Mucosa of stomach (tissue), 1 donor: ENCODE measurements at regions not wholly inside any gene's neighbourhood (a gene's known extent, or its start where the extent isn't known, plus 50 kb on each side); places are given as distances from the start of the nearest gene placed in this dataset.

Source experiments
- H3K27me3 ChIP-seq: one replicate; pipeline ENCODE4 v1.7.0; 2013; ENCODE audit warnings: mild to moderate bottlenecking, low read length; ENCODE audit not compliant: control insufficient read depth, insufficient read depth
- H3K36me3 ChIP-seq: one replicate; pipeline ENCODE4 v1.7.0; 2013; ENCODE audit warnings: low read length; ENCODE audit not compliant: control insufficient read depth, insufficient read depth
- H3K4me1 ChIP-seq: one replicate; pipeline ENCODE4 v1.7.0; 2013; ENCODE audit warnings: mild to moderate bottlenecking, low read length; ENCODE audit not compliant: control insufficient read depth, insufficient read depth
- H3K4me3 ChIP-seq: one replicate; pipeline ENCODE4 v1.7.0; 2013; ENCODE audit warnings: low read length
- H3K9ac ChIP-seq: one replicate; pipeline ENCODE4 v1.7.0; 2013; ENCODE audit warnings: mild to moderate bottlenecking, low read length, moderate library complexity
- H3K9me3 ChIP-seq: one replicate; pipeline ENCODE4 v1.7.0; 2013; ENCODE audit warnings: mild to moderate bottlenecking, low read length, moderate library complexity; ENCODE audit not compliant: control insufficient read depth
- donor health status: Pancreatic carcinoma.

DNA sequence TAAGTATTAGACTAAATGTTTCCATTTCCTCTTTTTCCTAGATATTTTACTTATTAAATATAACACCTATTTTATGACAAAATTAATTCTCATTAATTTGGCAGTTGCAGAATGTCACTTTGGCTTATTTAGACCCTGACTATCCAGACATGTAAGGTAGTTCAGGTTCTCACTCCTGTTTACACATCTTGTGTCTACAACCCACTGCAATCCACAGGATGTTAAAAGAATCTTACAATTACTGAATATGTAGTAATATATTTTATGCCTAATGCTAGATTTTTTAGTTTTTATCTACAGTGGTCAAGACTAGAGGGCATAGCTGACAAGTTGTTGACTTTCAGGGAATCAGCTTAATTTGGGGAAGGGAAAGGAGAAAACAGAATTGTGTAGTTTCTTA, 346.7 kb downstream of the USP25 start:
- H3K4me3 ChIP-seq, result no peak overlapping the region
- H3K4me1 ChIP-seq, result no peaks in the 10 kb centered on the region
- H3K27me3 ChIP-seq, result no peaks in the 10 kb centered on the region
- H3K9ac ChIP-seq, result no peak overlapping the region
- no peaks in the 10 kb centered on the region for H3K9me3 ChIP-seq
- H3K36me3 ChIP-seq, result no peaks in the 10 kb centered on the region

DNA sequence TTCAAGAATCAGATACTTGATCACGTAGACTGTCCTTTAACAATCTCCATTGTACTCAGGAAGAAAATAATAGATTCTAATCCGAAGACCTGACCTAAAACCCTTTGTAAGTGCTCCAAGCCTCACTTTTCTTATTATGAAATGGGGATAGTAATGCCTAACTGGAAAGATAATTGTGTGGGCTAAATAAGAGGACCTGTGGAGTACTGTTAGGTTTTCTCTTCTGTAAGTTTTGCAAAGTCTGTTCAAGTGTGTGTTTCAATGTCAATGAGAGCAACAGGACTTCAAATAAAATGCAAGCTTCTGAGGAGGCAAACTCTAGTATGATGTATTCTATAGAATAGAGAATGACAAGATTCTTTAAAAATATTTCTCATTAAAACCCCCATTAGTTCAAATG, 348.6 kb downstream of the USP25 start:
- Histone ChIP-seq H3K27me3 (no peaks in the 10 kb centered on the region), H3K4me3 (no peak overlapping the region), H3K9me3 (no peaks in the 10 kb centered on the region), H3K9ac (no peak overlapping the region), H3K36me3 (no peaks in the 10 kb centered on the region), H3K4me1 (no peaks in the 10 kb centered on the region)

DNA sequence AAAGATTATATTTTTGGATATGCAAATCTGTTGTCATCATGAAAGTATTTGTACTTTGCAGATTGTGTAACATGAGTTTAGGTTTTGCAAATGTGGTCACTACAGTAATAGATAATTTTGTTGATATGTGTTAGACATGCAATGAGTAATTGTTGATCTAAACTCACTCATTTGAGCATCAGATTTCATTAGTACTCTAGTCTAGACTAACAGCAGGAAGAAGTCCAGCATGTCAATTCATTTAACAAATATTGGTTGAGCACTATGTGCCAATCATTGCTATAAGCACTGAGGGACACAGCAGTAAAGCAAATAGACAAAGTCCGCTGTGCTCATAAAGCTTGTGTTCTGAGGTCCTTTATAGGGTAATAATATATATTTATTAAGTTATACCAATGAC, 350.0 kb downstream of the USP25 start:
- Histone ChIP-seq H3K4me1 (no peaks in the 10 kb centered on the region), H3K9ac (no peak overlapping the region)

DNA sequence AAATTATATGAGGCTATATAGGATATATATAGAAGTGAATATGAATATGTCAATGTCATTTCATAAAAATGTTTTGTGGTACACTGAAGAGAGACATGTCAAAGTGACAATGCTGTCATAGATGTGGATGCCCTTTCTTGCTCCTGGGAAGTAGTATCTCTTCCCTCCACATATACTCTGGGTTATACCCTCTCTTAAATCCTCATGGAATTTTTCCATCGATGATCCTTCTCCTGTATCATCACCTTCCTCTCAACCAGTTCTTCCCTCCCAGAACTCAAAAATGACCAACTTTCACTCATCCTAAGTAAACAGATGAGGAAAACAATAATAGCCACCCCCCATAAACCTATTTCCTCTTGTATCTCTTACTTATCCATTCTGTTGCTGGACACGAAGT, 351.5 kb downstream of the USP25 start:
- no peaks in the 10 kb centered on the region for H3K9me3 ChIP-seq
- no peaks in the 10 kb centered on the region for H3K27me3 ChIP-seq
- H3K36me3 ChIP-seq, result no peaks in the 10 kb centered on the region
- no peak overlapping the region for H3K9ac ChIP-seq
- no peaks in the 10 kb centered on the region for H3K4me1 ChIP-seq
- H3K4me3 ChIP-seq, result no peak overlapping the region

More for the DNA sequence above, 350.0 kb downstream of the USP25 start:
- Histone ChIP-seq H3K9me3 (no peaks in the 10 kb centered on the region), H3K4me3 (no peak overlapping the region), H3K36me3 (no peaks in the 10 kb centered on the region), H3K27me3 (no peaks in the 10 kb centered on the region)

DNA sequence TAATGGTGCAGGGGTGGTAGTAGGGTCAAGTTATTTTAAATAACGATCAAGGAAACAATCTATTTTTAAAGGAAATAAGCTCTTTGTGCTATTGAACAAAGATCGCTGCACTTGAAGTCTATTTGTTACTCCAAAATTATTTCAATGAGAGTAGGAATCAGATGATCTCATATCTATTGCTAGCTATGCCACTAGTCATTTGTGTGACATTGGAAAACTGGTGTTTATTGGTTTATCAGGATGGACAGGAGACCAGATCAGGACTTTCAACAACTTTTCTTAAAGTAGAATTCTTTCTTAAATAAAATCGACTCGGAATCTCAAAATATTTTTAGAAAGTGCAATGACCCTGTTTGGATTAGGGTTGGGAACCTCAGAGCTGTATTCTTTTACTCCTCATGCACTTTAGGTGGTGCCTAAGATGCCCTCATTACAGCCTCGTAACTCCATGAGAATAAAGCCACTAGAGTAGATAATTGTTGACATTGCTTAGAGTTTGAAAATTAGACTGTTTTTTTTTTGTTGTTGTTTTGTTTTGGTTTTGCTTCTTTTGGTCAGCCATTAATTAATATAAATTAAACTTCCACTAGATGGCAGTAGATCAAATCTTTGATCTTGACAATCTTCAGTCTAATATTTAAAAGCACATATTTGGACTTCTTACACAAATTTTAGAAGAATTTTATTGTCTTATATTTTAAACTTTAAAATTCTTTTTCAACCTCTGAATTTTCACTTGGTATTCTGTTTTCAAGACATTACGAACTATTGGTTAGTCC, 352.4 kb downstream of the USP25 start:
- Histone ChIP-seq H3K27me3 (no peaks in the 10 kb centered on the region), H3K36me3 (no peaks in the 10 kb centered on the region), H3K4me1 (no peaks in the 10 kb centered on the region), H3K9me3 (no peaks in the 10 kb centered on the region), H3K9ac (no peak overlapping the region), H3K4me3 (no peak overlapping the region)

DNA sequence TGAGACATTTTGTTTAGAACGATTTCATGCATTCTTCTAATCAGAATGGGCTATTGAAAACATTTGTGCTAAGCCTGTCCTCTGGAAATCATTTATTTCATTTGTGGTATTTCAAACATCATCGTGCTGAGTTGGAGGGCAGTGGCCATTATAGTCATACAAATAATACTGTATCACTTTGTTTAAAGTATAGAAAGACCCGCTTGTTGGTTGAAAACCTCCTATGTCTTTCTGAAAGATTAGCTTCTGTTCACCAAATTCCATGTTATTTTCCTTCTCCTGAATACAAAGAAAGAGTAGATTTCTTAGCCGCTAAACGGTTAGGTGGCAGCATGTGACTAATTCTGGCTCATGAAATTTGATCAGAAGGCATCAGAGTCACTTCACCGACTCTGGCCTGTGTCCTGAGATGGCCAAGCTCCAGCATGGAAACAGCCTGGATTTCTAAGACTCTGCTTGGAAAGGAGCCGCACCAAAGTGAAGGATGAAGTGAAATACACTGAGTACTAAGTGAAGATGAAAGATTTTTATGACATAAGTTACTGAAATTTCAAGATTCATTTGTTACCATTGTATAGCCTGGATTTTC, 355.1 kb downstream of the USP25 start:
- Histone ChIP-seq H3K4me3 (no peak overlapping the region), H3K9ac (no peak overlapping the region), H3K4me1 (no peaks in the 10 kb centered on the region), H3K27me3 (no peaks in the 10 kb centered on the region), H3K36me3 (no peaks in the 10 kb centered on the region), H3K9me3 (no peaks in the 10 kb centered on the region)

DNA sequence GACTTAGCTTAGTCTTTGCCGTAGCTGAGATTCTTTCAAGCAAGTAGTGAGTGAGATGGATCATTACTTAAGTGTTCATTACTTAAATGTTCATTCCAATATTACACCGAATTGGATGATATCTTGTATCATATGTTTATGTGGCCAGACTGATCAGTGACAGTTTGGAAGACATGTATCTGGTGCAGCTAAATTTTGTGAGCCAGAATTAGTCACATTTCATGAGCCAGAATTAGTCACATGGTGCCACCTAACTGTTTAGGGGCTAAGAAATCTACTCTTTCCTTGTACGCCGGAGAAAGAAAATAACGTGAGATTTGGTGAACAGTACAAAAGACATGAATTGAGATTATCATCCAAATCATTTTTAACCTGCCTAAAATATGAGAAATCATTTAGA, 355.6 kb downstream of the USP25 start:
- Histone ChIP-seq H3K4me3 (no peak overlapping the region), H3K27me3 (no peaks in the 10 kb centered on the region), H3K9ac (no peak overlapping the region)

DNA sequence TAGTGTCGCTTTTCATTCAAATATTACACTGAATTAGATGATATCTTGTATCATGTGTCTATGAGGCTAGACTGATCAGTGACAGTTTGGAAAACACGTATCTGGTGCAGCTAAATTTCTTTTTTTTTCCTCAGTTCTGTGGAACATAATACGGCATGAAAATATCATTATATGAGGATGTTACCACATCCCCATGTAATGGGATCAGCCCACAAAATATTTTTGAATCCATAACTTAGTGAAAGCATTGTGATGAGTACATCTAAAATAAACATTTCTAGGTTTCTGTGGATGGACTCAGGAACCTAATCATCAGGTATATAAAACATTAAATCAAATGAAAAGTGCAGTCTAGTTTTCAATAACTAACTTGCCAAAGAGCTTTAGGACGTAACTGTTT, 356.3 kb downstream of the USP25 start:
- no peak overlapping the region for H3K4me3 ChIP-seq
- H3K4me1 ChIP-seq, result no peaks in the 10 kb centered on the region
- no peak overlapping the region for H3K9ac ChIP-seq
- H3K9me3 ChIP-seq, result no peaks in the 10 kb centered on the region
- H3K36me3 ChIP-seq, result no peaks in the 10 kb centered on the region
- H3K27me3 ChIP-seq, result no peaks in the 10 kb centered on the region

More for the DNA sequence above, 355.6 kb downstream of the USP25 start:
- H3K4me1 ChIP-seq, result no peaks in the 10 kb centered on the region
- no peaks in the 10 kb centered on the region for H3K9me3 ChIP-seq
- no peaks in the 10 kb centered on the region for H3K36me3 ChIP-seq

DNA sequence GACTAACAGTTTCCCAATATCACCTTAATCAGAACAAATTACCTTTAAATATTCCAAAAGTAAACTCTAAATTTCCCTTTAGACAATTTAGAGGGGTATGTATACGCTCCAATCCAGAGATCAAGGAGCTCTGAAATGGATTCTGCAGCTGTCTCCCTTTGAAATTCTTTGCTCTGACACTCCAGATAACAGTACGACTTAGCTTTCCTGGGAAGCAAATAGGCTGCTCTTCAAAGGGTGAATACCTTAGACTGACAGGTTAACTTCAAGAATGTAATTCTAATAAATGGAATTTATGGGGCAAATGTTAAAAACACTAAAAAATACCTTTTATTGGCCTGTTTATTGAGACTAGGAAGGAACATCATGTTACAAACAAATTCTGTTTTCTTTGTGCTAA, 357.2 kb downstream of the USP25 start:
- Histone ChIP-seq H3K9ac (no peak overlapping the region), H3K36me3 (no peaks in the 10 kb centered on the region), H3K27me3 (no peaks in the 10 kb centered on the region), H3K9me3 (no peaks in the 10 kb centered on the region), H3K4me1 (no peaks in the 10 kb centered on the region), H3K4me3 (no peak overlapping the region)

DNA sequence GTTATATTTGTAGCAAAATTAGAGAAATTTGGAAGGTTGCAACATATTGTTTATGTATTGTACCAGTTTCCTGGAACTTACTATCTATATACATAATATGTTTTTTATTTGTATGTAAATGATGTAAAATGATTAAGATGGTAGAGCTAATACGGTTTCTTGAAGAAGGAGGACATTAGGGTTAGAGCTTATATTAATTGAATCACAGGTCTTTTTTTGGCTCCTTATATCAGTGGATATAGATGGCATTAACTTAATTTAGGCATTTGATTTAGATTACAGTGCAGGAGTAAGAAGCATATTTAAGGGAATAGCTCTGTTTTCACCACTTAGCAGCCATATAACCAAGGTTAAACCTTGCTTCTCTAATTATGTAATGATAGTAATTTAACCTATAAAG, 357.7 kb downstream of the USP25 start:
- no peaks in the 10 kb centered on the region for H3K9me3 ChIP-seq
- H3K4me3 ChIP-seq, result no peak overlapping the region
- H3K27me3 ChIP-seq, result no peaks in the 10 kb centered on the region
- H3K36me3 ChIP-seq, result no peaks in the 10 kb centered on the region
- no peak overlapping the region for H3K9ac ChIP-seq
- no peaks in the 10 kb centered on the region for H3K4me1 ChIP-seq

DNA sequence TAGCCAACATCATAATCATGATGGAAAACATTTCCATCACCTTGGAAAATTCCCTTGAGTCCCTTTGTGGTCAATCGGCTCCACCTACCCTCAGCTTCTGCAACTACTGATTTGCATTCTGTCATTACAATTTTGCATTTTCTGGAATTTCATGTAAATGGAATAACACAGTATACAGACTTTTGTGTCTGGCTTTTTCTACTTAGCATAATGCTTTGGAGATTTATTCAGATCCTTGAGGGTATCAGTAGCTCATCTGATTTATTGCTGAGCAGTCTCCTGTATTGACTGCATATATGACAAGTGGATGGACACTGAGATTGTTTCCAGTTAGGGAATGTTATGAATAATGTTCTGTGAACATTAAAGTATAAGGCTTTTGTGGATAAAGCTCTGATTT, 358.3 kb downstream of the USP25 start:
- Histone ChIP-seq H3K9ac (no peak overlapping the region), H3K9me3 (no peaks in the 10 kb centered on the region), H3K27me3 (no peaks in the 10 kb centered on the region), H3K4me1 (no peaks in the 10 kb centered on the region), H3K36me3 (no peaks in the 10 kb centered on the region), H3K4me3 (no peak overlapping the region)

DNA sequence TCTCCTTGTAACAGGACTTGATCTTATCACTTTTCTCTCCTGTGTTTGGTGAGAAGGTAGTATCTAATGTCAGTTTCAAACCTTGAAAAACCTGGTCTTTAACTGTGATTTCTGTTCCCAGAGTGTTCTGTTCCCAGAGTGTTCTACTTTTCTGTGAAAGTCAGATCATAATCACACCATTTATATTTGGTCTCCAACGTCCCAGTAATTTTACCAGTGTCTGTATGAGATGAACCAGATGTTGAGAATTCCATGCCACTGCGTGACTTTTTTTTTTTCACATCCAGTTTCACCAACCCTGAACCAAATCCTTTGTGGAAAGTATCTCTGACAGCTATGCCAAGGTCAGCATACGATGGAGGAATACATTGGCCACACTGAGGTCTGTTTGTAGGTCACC, 365.2 kb downstream of the USP25 start:
- no peaks in the 10 kb centered on the region for H3K9me3 ChIP-seq
- no peaks in the 10 kb centered on the region for H3K27me3 ChIP-seq
- no peak overlapping the region for H3K9ac ChIP-seq
- H3K36me3 ChIP-seq, result no peaks in the 10 kb centered on the region
- no peaks in the 10 kb centered on the region for H3K4me1 ChIP-seq
- H3K4me3 ChIP-seq, result no peak overlapping the region
